K562 (cell line): ENCODE measurements at regions not wholly inside any gene's neighbourhood (a gene's known extent, or its start where the extent isn't known, plus 50 kb on each side); places are given as distances from the start of the nearest gene placed in this dataset.

Source experiments
- ATAC-seq: fragments of 200-7000 bp; cut with Tn5 transposase; 3 replicates; pipeline ENCODE4 v1.9.1; 2020; ENCODE audit warnings: moderate library complexity
- BruUV-seq: library from RNA; stranded (reverse); fragments of 400-500 nt; replicated peaks from 2 replicates; lab custom pipeline; 2021; lab: Mats Ljungman, UMichigan
- CTCF ChIA-PET: fragments of 300-600 bp; formaldehyde crosslinking; extraction: SDS; loops from one replicate; lab custom pipeline; 2021; ENCODE audit warnings: low intra/inter-chr PET ratio; lab: Yijun Ruan, JAX
- POLR2A ChIA-PET: fragments of 300-600, 350-650 bp; sonication (Branson Sonifier 250); formaldehyde crosslinking; extraction: SDS; loops from one replicate; lab custom pipeline; 2021; ENCODE audit warnings: antibody characterized with exemption, inconsistent platforms; lab: Yijun Ruan, JAX
- DNase-seq, 4 experiments: peaks; one replicate each; pipeline versions ENCODE4 v3.0.0 to v3.0.0-alpha.2; 2011 to 2018; ENCODE audit warnings: low spot score in 3 of 4, mixed read lengths in 3 of 4; ENCODE audit errors: extremely low read depth in 1 of 4
- FAIRE-seq: peaks from 2 replicates; lab custom pipeline; 2011; peaks lifted over from hg19 to GRCh38; lab: Jason Lieb, UNC
- H2AFZ ChIP-seq: 2 replicates; pipeline ENCODE4 v1.6.0; 2011; ENCODE audit warnings: low read depth, low read length, control low read depth, inconsistent platforms
- H3K27ac ChIP-seq: fragments of 200-600 bp; 3 replicates; pipeline ENCODE4 v1.8.0; 2011; ENCODE audit warnings: low read depth, mild to moderate bottlenecking, control low read depth, inconsistent platforms, low read length, moderate library complexity, mixed read lengths; ENCODE audit errors: extremely low read depth
- H3K27me3 ChIP-seq, 2 experiments: fragments of 300-600 bp in 1 of 2; 2 replicates in 1 of 2; 3 replicates in 1 of 2; pipeline versions ENCODE4 v1.6.0 to v1.8.0; 2011; ENCODE audit warnings: inconsistent platforms in 2 of 2, low read length in 2 of 2, mild to moderate bottlenecking in 1 of 2, mixed read lengths in 1 of 2, moderate library complexity in 1 of 2; ENCODE audit not compliant: control insufficient read depth in 2 of 2, insufficient read depth in 2 of 2
- H3K36me3 ChIP-seq: fragments of 300-600 bp; 3 replicates; pipeline ENCODE4 v1.8.0; 2011; ENCODE audit warnings: mild to moderate bottlenecking, low read length, inconsistent platforms; ENCODE audit not compliant: control insufficient read depth, insufficient read depth
- H3K4me1 ChIP-seq, 2 experiments: fragments of 200-600 bp in 1 of 2; replicated peaks in 1 of 2; 2 replicates in 1 of 2; 3 replicates in 1 of 2; pipeline versions ENCODE4 v1.5.1 to v1.8.0; 2011; ENCODE audit warnings: inconsistent platforms in 2 of 2, low read length in 2 of 2, mild to moderate bottlenecking in 1 of 2, mixed read lengths in 1 of 2, moderate library complexity in 1 of 2; ENCODE audit not compliant: control insufficient read depth in 2 of 2, insufficient read depth in 2 of 2
- H3K4me2 ChIP-seq: 2 replicates; pipeline ENCODE4 v1.6.1; 2011; ENCODE audit warnings: low read length, control low read depth, inconsistent platforms, mixed read lengths; ENCODE audit not compliant: insufficient read depth
- H3K4me3 ChIP-seq: fragments of 200-600 bp; sonication (generic), shearing (Covaris generic); 2 replicates; pipeline ENCODE4 v1.5.1; 2016; ENCODE audit warnings: control low read depth, inconsistent platforms
- H3K79me2 ChIP-seq: fragments of 200-600 bp; 3 replicates; pipeline ENCODE4 v1.8.0; 2011; ENCODE audit warnings: low read length, inconsistent platforms; ENCODE audit not compliant: control insufficient read depth, insufficient read depth
- H3K9ac ChIP-seq, 2 experiments: 2 replicates each; pipeline versions ENCODE4 v1.6.0 to v1.6.1; 2011; ENCODE audit warnings: low read depth in 2 of 2, low read length in 2 of 2, control low read depth in 1 of 2, inconsistent platforms in 1 of 2, mild to moderate bottlenecking in 1 of 2, mixed read lengths in 1 of 2; ENCODE audit not compliant: insufficient read depth in 1 of 2
- H3K9me1 ChIP-seq: one replicate; pipeline ENCODE4 v1.6.0; 2011; ENCODE audit warnings: inconsistent platforms, mild to moderate bottlenecking, low read length, moderate library complexity; ENCODE audit not compliant: control insufficient read depth, insufficient read depth
- H3K9me3 ChIP-seq: replicated peaks from 2 replicates; pipeline ENCODE4 v1.5.1; 2011; ENCODE audit warnings: low read depth, low read length, inconsistent platforms; ENCODE audit not compliant: control insufficient read depth, insufficient read depth
- H4K20me1 ChIP-seq: replicated peaks from 2 replicates; pipeline ENCODE4 v1.6.1; 2011; ENCODE audit warnings: low read length, inconsistent platforms, mixed read lengths; ENCODE audit not compliant: control insufficient read depth, insufficient read depth
- HDAC1 ChIP-seq, 2 experiments: fragments of 450-650 bp; IDR thresholded peaks; 2 replicates each; pipeline ENCODE4 v1.6.1; 2016 to 2017; ENCODE audit warnings: inconsistent platforms in 1 of 2, mild to moderate bottlenecking in 1 of 2, moderate library complexity in 1 of 2
- IFI16 ChIP-seq: fragments of 250-450 bp; sonication (Bioruptor Pico); IDR thresholded peaks from 2 replicates; pipeline ENCODE4 v2.1.2; 2022; ENCODE audit warnings: mild to moderate bottlenecking, inconsistent platforms
- L3MBTL2 ChIP-seq: fragments of 450-650 bp; IDR thresholded peaks from 2 replicates; pipeline ENCODE4 v1.6.1; 2016; ENCODE audit warnings: mild to moderate bottlenecking, moderate library complexity
- NELFE ChIP-seq: IDR thresholded peaks from 2 replicates; pipeline ENCODE4 v1.6.1; 2011; ENCODE audit warnings: mild to moderate bottlenecking; ENCODE audit not compliant: insufficient read depth, insufficient read length
- NFE2L1 ChIP-seq: fragments of 450-650 bp; IDR thresholded peaks from 2 replicates; pipeline ENCODE4 v1.6.1; 2016; ENCODE audit warnings: missing genetic modification characterization, low read depth, mild to moderate bottlenecking, missing compliant biosample characterization, moderate library complexity, borderline replicate concordance
- NR3C1 ChIP-seq: sonication (generic); formaldehyde crosslinking; IDR thresholded peaks from 2 replicates; pipeline ENCODE4 v1.8.1; 2022; ENCODE audit warnings: missing genetic modification reagents
- PHTF2 ChIP-seq: fragments of 250-450 bp; sonication (Bioruptor Pico); IDR thresholded peaks from 2 replicates; pipeline ENCODE4 v1.5.0; 2021; ENCODE audit warnings: mild to moderate bottlenecking
- RCOR1 ChIP-seq, 2 experiments: IDR thresholded peaks; 2 replicates each; pipeline ENCODE4 v1.6.1; 2012; ENCODE audit warnings: low read depth in 2 of 2, low read length in 2 of 2, borderline replicate concordance in 1 of 2, improper control_type of control experiment in 1 of 2
- WGBS: fragments of 100-300 bp; shearing (Covaris generic); methylation state at CpG from one replicate; pipeline ENCODE4 v1.1.6; 2016; ENCODE audit warnings: low coverage, mixed read lengths; ENCODE audit not compliant: insufficient coverage; ENCODE audit errors: missing lambda C conversion rate; 5-methylcytosine and 5-hydroxymethylcytosine counted together
- in situ Hi-C: fragments of 300-500 bp; cut with MboI; formaldehyde crosslinking; loops from 4 replicates; pipeline ENCODE4 v1.15.0; 2018; ENCODE audit warnings: inconsistent platforms, mixed read lengths
- intact Hi-C: fragments of 100-400 bp; cut with micrococcal nuclease; formaldehyde crosslinking; loops from 2 replicates; pipeline ENCODE4 v1.14.2; 2022
- TF ChIP-seq, protein P1 (sequence below): fragments of 250-450 bp; sonication (Bioruptor Pico); IDR thresholded peaks from 2 replicates; pipeline ENCODE4 v1.4.0; 2020; ENCODE audit warnings: mild to moderate bottlenecking, moderate library complexity, borderline replicate concordance
- TF ChIP-seq, protein P2 (sequence below): sonication (generic); formaldehyde crosslinking; IDR thresholded peaks from 2 replicates; pipeline ENCODE4 v1.8.0; 2023; ENCODE audit warnings: mild to moderate bottlenecking, missing genetic modification reagents

DNA sequence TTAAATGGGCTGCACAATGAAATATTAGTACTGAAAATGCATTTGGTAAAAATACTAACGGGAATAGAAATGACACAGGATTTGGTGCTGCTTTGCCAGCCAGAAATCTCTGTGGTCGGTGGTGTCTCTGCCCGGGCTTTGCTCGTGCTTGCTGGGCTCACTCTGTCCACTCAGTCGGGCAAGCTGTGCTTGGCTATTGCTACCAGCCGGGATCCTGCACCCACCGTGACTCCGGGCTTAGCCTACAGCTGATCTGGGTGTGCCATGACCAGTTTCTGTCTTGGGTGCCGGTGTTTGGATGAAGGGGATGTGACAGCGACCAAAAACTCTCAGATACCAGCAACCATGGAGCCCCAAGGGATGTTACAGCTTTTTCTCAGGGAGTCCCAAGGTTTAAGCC, 487.7 kb downstream of the TECRL start:
- no peaks in the 10 kb centered on the region for H3K9me3 ChIP-seq
- H4K20me1 ChIP-seq = no peaks in the 10 kb centered on the region
- in situ Hi-C loops (no loop called here), intact Hi-C loops (no loop called here)
- H3K4me3 ChIP-seq = no peak overlapping the region
- H3K27ac ChIP-seq = no peak overlapping the region
- no peaks in the 10 kb centered on the region for H3K4me1 ChIP-seq
- FAIRE-seq (no peak), ATAC-seq (no peak), DNase-seq (no peak)
- 3% methylated on average over 6 of the region's 10 CpGs for WGBS
- H3K27me3 ChIP-seq = no peaks in the 10 kb centered on the region
- H3K79me2 ChIP-seq = no peaks in the 10 kb centered on the region
- TF ChIP-seq HDAC1 (IDR thresholded peaks at IDR 0.05) = no peak
- no peak for TF ChIP-seq NR3C1
- no peak for TF ChIP-seq NELFE
- no peak for TF ChIP-seq NFE2L1 (tag)
- TF ChIP-seq, protein P1, sequence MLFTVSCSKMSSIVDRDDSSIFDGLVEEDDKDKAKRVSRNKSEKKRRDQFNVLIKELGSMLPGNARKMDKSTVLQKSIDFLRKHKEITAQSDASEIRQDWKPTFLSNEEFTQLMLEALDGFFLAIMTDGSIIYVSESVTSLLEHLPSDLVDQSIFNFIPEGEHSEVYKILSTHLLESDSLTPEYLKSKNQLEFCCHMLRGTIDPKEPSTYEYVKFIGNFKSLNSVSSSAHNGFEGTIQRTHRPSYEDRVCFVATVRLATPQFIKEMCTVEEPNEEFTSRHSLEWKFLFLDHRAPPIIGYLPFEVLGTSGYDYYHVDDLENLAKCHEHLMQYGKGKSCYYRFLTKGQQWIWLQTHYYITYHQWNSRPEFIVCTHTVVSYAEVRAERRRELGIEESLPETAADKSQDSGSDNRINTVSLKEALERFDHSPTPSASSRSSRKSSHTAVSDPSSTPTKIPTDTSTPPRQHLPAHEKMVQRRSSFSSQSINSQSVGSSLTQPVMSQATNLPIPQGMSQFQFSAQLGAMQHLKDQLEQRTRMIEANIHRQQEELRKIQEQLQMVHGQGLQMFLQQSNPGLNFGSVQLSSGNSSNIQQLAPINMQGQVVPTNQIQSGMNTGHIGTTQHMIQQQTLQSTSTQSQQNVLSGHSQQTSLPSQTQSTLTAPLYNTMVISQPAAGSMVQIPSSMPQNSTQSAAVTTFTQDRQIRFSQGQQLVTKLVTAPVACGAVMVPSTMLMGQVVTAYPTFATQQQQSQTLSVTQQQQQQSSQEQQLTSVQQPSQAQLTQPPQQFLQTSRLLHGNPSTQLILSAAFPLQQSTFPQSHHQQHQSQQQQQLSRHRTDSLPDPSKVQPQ (CRISPR knock-in tag) = no peak
- TF ChIP-seq RCOR1 (IDR thresholded peaks at IDR 0.05; ENCODE audit: borderline replicate concordance in 1 of 2, low read depth in 2 of 2, low read length in 2 of 2) = no peak
- no peak for TF ChIP-seq IFI16 (CRISPR knock-in tag)
- no peak for TF ChIP-seq L3MBTL2
- no peak for TF ChIP-seq PHTF2
- TF ChIP-seq, protein P2, sequence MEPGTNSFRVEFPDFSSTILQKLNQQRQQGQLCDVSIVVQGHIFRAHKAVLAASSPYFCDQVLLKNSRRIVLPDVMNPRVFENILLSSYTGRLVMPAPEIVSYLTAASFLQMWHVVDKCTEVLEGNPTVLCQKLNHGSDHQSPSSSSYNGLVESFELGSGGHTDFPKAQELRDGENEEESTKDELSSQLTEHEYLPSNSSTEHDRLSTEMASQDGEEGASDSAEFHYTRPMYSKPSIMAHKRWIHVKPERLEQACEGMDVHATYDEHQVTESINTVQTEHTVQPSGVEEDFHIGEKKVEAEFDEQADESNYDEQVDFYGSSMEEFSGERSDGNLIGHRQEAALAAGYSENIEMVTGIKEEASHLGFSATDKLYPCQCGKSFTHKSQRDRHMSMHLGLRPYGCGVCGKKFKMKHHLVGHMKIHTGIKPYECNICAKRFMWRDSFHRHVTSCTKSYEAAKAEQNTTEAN = no peak
- ChIA-PET POLR2A (no interaction called here), CTCF (no interaction called here)
- H3K9ac ChIP-seq = no peak overlapping the region
- H2AFZ ChIP-seq = no peak overlapping the region
- no peaks in the 10 kb centered on the region for H3K36me3 ChIP-seq
- H3K4me2 ChIP-seq = no peak overlapping the region
- H3K9me1 ChIP-seq = no peaks in the 10 kb centered on the region
- no TSS peak for BruUV-seq
